OCI-LY3 (cell line): ENCODE measurements at regions not wholly inside any gene's neighbourhood (a gene's known extent, or its start where the extent isn't known, plus 50 kb on each side); places are given as distances from the start of the nearest gene placed in this dataset.

Experiments
- H2AFZ ChIP-seq: fragments of 200-600, 300-600 bp; shearing (Covaris generic); 2 replicates; pipeline ENCODE4 v1.6.0; 2014; ENCODE audit warnings: antibody characterized with exemption, low read depth, low read length
- H3K27ac ChIP-seq: fragments of 200-600, 300-600 bp; sonication (generic); 2 replicates; pipeline ENCODE4 v1.5.1; 2014; ENCODE audit warnings: mild to moderate bottlenecking, low read length, moderate library complexity, mixed read lengths
- H3K27me3 ChIP-seq: fragments of 200-600, 300-600 bp; sonication (generic); 2 replicates; pipeline ENCODE4 v1.6.1; 2014; ENCODE audit warnings: low read depth, low read length, mixed read lengths
- H3K36me3 ChIP-seq: fragments of 200-600, 300-600 bp; sonication (generic); replicated peaks from 2 replicates; pipeline ENCODE3; 2014; ENCODE audit warnings: low read depth, low read length, mixed read lengths
- H3K4me1 ChIP-seq: fragments of 300-600, 200-600 bp; sonication (generic); 2 replicates; pipeline ENCODE4 v1.6.1; 2014; ENCODE audit warnings: low read length, mixed read lengths
- H3K4me2 ChIP-seq: fragments of 200-600, 300-600 bp; sonication (generic); 2 replicates; pipeline ENCODE4 v1.6.1; 2014; ENCODE audit warnings: low read length, mixed read lengths
- H3K4me3 ChIP-seq: fragments of 300-600, 200-600 bp; sonication (generic); 2 replicates; pipeline ENCODE4 v1.5.1; 2014; ENCODE audit warnings: antibody characterized with exemption, mild to moderate bottlenecking, low read length, moderate library complexity
- H3K79me2 ChIP-seq: fragments of 300-600, 200-600 bp; shearing (Covaris generic); 2 replicates; pipeline ENCODE4 v1.6.1; 2014; ENCODE audit warnings: mild to moderate bottlenecking, low read length, mixed read lengths
- H3K9ac ChIP-seq: fragments of 300-600, 200-600 bp; shearing (Covaris generic); 2 replicates; pipeline ENCODE4 v1.6.0; 2014; ENCODE audit warnings: mild to moderate bottlenecking, low read length, moderate library complexity
- H3K9me3 ChIP-seq: fragments of 200-600, 300-600 bp; shearing (Covaris generic); 2 replicates; pipeline ENCODE4 v1.6.1; 2014; ENCODE audit warnings: low read length, mixed read lengths; ENCODE audit not compliant: insufficient read depth
- H4K20me1 ChIP-seq: fragments of 200-600, 300-600 bp; sonication (generic); 2 replicates; pipeline ENCODE4 v1.6.1; 2016; ENCODE audit warnings: low read length, mixed read lengths; ENCODE audit not compliant: insufficient read depth
- EZH2phosphoT487 ChIP-seq: fragments of 200-600 bp; shearing (Covaris generic); IDR thresholded peaks from 2 replicates; pipeline ENCODE4 v1.6.1; 2018; ENCODE audit warnings: antibody characterized with exemption, mixed run types, low read depth
- TF ChIP-seq, protein P1 (sequence below): fragments of 200-600, 300-600 bp; sonication (generic); IDR thresholded peaks from 2 replicates; pipeline ENCODE4 v1.5.1; 2014; ENCODE audit warnings: antibody characterized with exemption, low read length, low read depth

DNA sequence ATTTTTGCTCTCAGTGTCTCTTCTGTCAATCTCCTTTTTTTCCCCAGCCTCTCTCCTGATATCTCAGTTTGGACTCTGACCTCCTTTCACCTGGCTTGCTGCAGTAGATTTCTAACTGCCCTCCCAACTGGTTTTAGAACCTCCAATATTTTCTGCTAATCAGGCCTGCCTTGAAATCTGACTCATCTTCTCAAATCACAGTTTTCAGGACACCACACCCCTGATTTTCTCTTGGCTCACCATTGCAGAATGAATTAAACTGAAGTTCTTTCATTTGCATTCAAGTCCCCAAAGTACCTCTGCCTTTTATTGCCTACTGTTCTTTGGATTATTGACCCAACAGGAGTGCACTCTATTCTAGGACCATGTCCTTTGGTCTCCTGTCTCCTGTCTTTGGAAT lies 310.4 kb upstream of the TRPC7 start:
- Histone ChIP-seq H3K27me3 (no peaks in the 10 kb centered on the region), H3K9ac (no peak overlapping the region), H3K36me3 (no peaks in the 10 kb centered on the region), H3K4me1 (no peaks in the 10 kb centered on the region), H3K9me3 (no peaks in the 10 kb centered on the region), H4K20me1 (no peaks in the 10 kb centered on the region), H3K27ac (no peak overlapping the region), H3K79me2 (no peaks in the 10 kb centered on the region), H3K4me2 (no peak overlapping the region), H2AFZ (no peak overlapping the region), H3K4me3 (no peak overlapping the region)
- no peak for TF ChIP-seq EZH2phosphoT487
- TF ChIP-seq, protein P1, sequence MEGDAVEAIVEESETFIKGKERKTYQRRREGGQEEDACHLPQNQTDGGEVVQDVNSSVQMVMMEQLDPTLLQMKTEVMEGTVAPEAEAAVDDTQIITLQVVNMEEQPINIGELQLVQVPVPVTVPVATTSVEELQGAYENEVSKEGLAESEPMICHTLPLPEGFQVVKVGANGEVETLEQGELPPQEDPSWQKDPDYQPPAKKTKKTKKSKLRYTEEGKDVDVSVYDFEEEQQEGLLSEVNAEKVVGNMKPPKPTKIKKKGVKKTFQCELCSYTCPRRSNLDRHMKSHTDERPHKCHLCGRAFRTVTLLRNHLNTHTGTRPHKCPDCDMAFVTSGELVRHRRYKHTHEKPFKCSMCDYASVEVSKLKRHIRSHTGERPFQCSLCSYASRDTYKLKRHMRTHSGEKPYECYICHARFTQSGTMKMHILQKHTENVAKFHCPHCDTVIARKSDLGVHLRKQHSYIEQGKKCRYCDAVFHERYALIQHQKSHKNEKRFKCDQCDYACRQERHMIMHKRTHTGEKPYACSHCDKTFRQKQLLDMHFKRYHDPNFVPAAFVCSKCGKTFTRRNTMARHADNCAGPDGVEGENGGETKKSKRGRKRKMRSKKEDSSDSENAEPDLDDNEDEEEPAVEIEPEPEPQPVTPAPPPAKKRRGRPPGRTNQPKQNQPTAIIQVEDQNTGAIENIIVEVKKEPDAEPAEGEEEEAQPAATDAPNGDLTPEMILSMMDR: no peak

DNA sequence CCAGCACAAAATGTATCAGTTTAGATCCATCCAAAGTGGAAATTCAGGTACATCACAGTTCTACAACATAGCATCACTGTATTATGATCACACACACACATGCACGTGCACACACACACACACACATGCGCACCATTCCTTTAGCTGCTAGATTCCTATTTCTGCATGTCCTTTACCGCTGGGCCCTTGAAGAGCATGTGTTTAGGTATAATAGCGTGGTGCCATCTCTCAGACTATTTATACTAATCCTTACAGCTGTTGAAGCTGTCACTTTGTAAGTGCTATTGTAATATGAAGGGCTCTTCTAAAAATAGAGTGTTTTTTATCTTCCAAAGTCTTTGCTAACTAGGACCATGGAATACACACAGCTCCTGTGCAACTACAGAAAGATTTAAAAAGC lies 308.8 kb upstream of the TRPC7 start:
- Histone ChIP-seq H3K4me1 (no peaks in the 10 kb centered on the region), H3K4me3 (no peak overlapping the region), H2AFZ (no peak overlapping the region), H3K27ac (no peak overlapping the region), H3K9me3 (no peaks in the 10 kb centered on the region), H4K20me1 (no peaks in the 10 kb centered on the region), H3K4me2 (no peak overlapping the region), H3K27me3 (no peaks in the 10 kb centered on the region), H3K79me2 (no peaks in the 10 kb centered on the region), H3K9ac (no peak overlapping the region), H3K36me3 (no peaks in the 10 kb centered on the region)
- TF ChIP-seq, protein P1: no peak
- no peak for TF ChIP-seq EZH2phosphoT487

DNA sequence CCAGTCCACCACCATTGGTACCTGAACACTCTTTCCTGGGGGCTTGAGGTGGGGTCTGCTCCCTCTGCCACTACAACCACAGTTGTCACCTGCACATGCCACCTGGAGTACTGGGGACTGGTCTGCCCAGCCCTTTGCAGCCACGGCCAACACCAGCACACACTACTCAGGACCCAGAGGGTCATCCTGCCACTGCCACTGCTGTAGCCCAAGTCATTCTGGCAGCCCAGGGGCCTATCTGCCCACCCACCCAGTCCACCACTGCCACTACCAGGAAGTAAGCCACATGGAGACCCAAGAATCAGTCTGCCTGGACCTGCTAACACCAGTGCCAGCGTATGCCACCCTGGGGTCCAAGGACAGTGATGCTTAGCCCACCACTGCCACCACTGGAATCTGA lies 302.4 kb upstream of the TRPC7 start:
- Histone ChIP-seq H3K27me3 (no peaks in the 10 kb centered on the region), H3K4me2 (no peak overlapping the region), H3K9ac (no peak overlapping the region), H3K27ac (peak overlapping the region; percentile 61; the same call in 1 of the 2 replicates), H4K20me1 (no peaks in the 10 kb centered on the region), H3K36me3 (no peaks in the 10 kb centered on the region), H3K4me3 (no peak overlapping the region), H3K4me1 (peaks cover 17% of the 10 kb centered on the region), H3K79me2 (no peaks in the 10 kb centered on the region), H2AFZ (no peak overlapping the region), H3K9me3 (no peaks in the 10 kb centered on the region)
- TF ChIP-seq, protein P1: no peak
- TF ChIP-seq EZH2phosphoT487: no peak

DNA sequence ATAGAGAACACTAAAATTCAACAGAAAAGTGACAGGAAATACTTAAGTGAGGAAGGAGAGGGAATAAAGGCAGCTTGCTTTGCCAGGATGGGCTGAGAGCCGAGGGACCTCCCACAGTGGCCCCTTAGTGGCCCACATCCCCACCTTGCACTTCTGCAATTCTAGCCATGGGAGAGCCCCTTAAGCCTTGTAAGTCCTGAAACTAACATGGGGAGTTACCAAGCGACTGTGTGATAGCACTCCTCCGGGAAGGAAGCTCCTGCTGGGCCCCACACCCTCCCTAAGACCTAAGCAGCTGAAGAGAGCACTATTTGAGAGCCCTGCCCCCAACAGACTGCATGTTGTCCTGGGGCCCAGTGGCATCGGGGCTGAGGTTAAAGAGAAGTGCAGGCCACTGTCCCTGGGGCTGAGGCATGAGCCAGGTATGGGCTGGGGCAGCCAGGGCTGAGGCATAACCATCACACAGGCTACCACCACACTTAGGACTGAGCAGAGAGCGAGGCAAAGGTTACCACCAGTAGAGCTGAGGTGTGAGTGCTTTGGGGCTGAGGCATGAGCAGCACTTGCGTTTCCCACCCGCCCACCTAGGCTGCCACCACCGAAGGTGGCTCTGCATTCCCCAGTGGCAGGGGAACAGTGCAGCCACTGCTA lies 301.8 kb upstream of the TRPC7 start:
- no peak overlapping the region for H2AFZ ChIP-seq
- peak overlapping the region; percentile 41 for H3K4me2 ChIP-seq
- no peaks in the 10 kb centered on the region for H4K20me1 ChIP-seq
- no peak for TF ChIP-seq EZH2phosphoT487
- TF ChIP-seq, protein P1: no peak
- H3K4me3 ChIP-seq: no peak overlapping the region
- no peaks in the 10 kb centered on the region for H3K27me3 ChIP-seq
- H3K27ac ChIP-seq: peak overlapping the region; percentile 61
- H3K9me3 ChIP-seq: no peaks in the 10 kb centered on the region
- H3K79me2 ChIP-seq: no peaks in the 10 kb centered on the region
- H3K4me1 ChIP-seq: peaks cover 17% of the 10 kb centered on the region
- H3K9ac ChIP-seq: no peak overlapping the region
- no peaks in the 10 kb centered on the region for H3K36me3 ChIP-seq
